ENCODE measurements at regions not wholly inside any gene's neighbourhood (a gene's known extent, or its start where the extent isn't known, plus 50 kb on each side); places are given as distances from the start of the nearest gene placed in this dataset.
A peak's percentile ranks its signal among the peaks of the same experiment; 100 is the strongest.

DNA sequence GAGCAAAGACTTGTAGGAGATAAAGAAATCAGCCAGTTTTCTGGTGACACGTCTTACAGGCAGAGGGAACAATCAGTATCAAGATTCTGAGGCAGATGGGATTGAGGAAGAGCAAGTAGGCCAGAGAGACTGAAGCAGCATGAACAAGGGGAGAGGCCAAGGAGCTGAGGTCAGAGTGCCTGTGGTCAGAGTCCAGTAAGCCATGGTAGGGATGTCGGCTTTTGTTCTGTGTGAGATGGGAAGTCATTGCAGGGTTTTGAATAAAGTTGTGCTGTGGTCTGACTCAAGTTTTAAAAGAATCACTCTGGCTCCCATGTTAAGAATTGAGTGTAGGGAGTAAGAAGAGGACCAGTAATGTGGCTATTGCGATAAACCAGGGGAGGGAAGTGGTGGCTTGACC is 85.9 kb upstream of the IVNS1ABP start:
- no peak overlapping the region for H3K4me3 ChIP-seq (ENCODE audit: low read length)
- TF ChIP-seq, protein P1, sequence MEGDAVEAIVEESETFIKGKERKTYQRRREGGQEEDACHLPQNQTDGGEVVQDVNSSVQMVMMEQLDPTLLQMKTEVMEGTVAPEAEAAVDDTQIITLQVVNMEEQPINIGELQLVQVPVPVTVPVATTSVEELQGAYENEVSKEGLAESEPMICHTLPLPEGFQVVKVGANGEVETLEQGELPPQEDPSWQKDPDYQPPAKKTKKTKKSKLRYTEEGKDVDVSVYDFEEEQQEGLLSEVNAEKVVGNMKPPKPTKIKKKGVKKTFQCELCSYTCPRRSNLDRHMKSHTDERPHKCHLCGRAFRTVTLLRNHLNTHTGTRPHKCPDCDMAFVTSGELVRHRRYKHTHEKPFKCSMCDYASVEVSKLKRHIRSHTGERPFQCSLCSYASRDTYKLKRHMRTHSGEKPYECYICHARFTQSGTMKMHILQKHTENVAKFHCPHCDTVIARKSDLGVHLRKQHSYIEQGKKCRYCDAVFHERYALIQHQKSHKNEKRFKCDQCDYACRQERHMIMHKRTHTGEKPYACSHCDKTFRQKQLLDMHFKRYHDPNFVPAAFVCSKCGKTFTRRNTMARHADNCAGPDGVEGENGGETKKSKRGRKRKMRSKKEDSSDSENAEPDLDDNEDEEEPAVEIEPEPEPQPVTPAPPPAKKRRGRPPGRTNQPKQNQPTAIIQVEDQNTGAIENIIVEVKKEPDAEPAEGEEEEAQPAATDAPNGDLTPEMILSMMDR (conservative IDR thresholded peaks at IDR 0.05; ENCODE audit: low read length), result no peak
- DNase-seq (ENCODE audit: low read depth), result no peak

DNA sequence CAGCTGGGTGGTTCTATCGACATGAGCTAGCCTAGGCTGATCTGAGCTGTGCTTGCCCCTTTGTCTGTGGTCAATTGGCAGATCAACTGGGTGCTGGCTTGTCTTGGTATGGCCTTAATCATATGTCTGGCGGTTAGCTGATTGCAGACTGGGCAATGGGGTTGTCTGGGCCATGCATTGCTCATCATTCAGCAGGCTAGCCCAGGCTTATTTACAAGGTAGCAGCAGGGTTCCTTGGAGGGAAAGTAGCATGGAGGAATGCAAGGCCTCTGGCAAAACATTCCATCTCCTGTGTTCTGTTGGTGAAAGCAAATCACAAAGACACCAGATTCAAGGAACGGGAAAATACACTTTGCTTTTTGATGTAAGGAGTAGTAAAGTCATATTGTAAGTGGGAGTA is 84.0 kb upstream of the IVNS1ABP start:
- peak; percentile 22 for DNase-seq (ENCODE audit: low read depth)
- no peak overlapping the region for H3K4me3 ChIP-seq (ENCODE audit: low read length)
- TF ChIP-seq, protein P1 (conservative IDR thresholded peaks at IDR 0.05; ENCODE audit: low read length), result no peak

DNA sequence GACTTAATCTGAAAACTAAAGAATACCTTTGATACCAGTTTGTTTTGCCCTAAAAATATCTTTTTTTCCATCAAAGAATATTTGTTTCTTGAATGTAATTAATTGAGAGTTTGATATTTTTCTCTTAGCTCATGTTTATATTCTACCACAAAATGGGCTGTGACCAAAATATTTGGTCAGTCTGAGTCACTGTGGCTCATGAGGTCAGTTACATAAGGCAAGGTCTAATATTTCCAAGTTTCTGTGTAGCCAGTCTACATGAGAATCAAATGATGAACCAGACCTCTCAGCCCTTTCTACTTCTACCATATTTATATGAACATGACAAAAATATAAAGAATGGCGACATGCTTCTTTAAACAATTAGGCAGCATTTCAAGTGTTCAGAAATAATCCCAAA is 83.0 kb upstream of the IVNS1ABP start:
- H3K4me3 ChIP-seq (ENCODE audit: low read length), result no peak overlapping the region
- TF ChIP-seq, protein P1 (conservative IDR thresholded peaks at IDR 0.05; ENCODE audit: low read length), result no peak
- DNase-seq (ENCODE audit: low read depth), result peak; percentile 78

DNA sequence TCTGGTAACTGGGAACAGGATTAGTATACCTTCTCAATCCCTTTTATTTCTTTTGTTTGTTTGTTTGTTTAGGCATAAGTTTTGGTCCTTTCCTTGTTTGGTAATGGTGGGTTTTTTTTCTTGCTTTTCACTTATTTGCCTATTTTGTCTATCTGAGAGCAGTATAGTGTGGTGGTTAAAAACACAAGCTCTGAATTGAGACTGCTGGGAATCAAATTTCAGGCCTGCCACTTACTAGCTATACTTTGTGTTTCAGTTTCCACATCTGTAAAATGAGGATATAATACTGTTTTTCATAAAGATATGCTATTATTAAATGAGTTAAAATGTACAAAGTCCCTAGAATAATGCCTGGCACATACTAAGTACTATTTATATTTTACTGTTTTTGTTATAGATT is 81.6 kb upstream of the IVNS1ABP start:
- DNase-seq (ENCODE audit: low read depth), result no peak
- TF ChIP-seq, protein P1 (conservative IDR thresholded peaks at IDR 0.05; ENCODE audit: low read length), result no peak
- no peak overlapping the region for H3K4me3 ChIP-seq (ENCODE audit: low read length)

DNA sequence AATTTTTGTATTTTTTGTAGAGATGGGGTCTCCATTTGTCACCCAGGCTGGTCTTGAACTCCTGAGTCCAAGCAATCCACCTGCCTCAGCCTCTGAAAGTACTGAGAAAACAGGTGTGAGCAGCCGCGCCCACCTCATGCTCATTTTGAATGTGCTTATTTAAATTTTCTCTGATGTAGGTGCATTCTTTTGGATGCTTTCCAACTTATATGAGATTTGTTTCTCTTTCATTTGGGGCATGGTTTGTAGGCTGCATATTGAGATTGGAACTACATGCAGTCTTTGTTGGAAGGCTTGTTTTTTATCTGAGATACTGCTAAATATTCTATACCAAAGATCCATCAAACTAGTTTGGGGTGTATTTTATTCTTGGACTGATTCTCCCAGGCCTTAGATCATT is 81.0 kb upstream of the IVNS1ABP start:
- TF ChIP-seq, protein P1 (conservative IDR thresholded peaks at IDR 0.05; ENCODE audit: low read length), result no peak
- H3K4me3 ChIP-seq (ENCODE audit: low read length), result no peak overlapping the region
- DNase-seq (ENCODE audit: low read depth), result no peak

DNA sequence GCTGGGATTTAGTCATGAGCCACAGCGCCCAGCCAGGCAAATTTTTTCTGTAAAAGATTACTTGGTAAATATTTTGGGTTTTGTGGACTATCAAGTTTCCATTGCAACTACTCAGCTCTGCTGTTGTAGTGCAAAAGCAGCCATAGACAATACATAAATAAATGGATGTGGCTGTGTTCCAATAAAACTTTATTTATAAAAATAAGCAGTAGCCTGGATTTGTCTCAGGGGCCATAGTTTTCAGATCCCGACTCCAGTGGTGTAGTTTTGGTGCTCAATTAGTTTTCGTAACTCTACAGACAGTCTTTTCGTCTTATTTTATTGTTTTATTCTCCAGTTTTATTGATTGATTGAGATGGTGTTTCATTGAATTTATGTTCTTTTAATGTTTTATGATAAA is 80.1 kb upstream of the IVNS1ABP start:
- no peak overlapping the region for H3K4me3 ChIP-seq (ENCODE audit: low read length)
- no peak for DNase-seq (ENCODE audit: low read depth)
- TF ChIP-seq, protein P1 (conservative IDR thresholded peaks at IDR 0.05; ENCODE audit: low read length), result no peak

DNA sequence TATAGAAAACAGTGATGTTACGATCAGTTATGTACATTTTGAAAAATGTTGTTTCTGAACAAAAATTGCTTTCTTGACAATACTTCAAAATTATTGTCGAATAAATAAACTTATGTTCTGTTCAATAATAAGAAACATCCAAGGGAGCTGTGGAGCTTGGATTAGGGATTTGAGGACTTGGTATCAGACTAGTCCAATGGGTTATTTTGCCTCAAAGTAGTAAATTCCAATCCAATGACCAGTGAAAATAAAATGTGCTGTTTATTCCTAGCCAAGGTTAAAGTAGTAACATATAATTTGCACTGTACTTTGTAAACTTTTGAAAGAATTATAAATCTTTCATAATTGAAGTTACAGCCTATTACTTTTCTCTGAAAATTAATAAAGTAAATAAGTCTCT is 79.1 kb upstream of the IVNS1ABP start:
- H3K4me3 ChIP-seq (ENCODE audit: low read length), result no peak overlapping the region
- DNase-seq (ENCODE audit: low read depth), result no peak
- TF ChIP-seq, protein P1 (conservative IDR thresholded peaks at IDR 0.05; ENCODE audit: low read length), result no peak

Measured in AG10803 (cell line).